ENCODE measurements at regions not wholly inside any gene's neighbourhood (a gene's known extent, or its start where the extent isn't known, plus 50 kb on each side); places are given as distances from the start of the nearest gene placed in this dataset.

- H3K27ac ChIP-seq, result no peak overlapping the region
- H3K9me3 ChIP-seq, result no peaks in the 10 kb centered on the region
- TF ChIP-seq, protein P1, sequence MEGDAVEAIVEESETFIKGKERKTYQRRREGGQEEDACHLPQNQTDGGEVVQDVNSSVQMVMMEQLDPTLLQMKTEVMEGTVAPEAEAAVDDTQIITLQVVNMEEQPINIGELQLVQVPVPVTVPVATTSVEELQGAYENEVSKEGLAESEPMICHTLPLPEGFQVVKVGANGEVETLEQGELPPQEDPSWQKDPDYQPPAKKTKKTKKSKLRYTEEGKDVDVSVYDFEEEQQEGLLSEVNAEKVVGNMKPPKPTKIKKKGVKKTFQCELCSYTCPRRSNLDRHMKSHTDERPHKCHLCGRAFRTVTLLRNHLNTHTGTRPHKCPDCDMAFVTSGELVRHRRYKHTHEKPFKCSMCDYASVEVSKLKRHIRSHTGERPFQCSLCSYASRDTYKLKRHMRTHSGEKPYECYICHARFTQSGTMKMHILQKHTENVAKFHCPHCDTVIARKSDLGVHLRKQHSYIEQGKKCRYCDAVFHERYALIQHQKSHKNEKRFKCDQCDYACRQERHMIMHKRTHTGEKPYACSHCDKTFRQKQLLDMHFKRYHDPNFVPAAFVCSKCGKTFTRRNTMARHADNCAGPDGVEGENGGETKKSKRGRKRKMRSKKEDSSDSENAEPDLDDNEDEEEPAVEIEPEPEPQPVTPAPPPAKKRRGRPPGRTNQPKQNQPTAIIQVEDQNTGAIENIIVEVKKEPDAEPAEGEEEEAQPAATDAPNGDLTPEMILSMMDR (IDR thresholded peaks at IDR 0.05), result no peak
- no peak for TF ChIP-seq POLR2A (IDR thresholded peaks at IDR 0.05)
- no peak for TF ChIP-seq EP300 (IDR thresholded peaks at IDR 0.05)
- H3K36me3 ChIP-seq, result no peaks in the 10 kb centered on the region
- no peak for DNase-seq
- no peaks in the 10 kb centered on the region for H3K4me1 ChIP-seq (ENCODE audit: insufficient read depth)
- intact Hi-C loops (cut with DNase I), result no loop called here
- no peaks in the 10 kb centered on the region for H3K27me3 ChIP-seq
- no peak overlapping the region for H3K4me3 ChIP-seq
These were observed 641.7 kb downstream of the LRRIQ3 start for GRCh38 chr1:73556270-73556669.

- peaks cover 3% of the 10 kb centered on the region for H3K27me3 ChIP-seq
- H3K4me3 ChIP-seq, result no peak overlapping the region
- no peaks in the 10 kb centered on the region for H3K36me3 ChIP-seq
- DNase-seq, result no peak
- H3K27ac ChIP-seq, result no peak overlapping the region
- WGBS, 3 donors, result 94 to 100% (median 94%) methylated on average over 1 of the region's 1 CpG
- no peak for TF ChIP-seq EP300 (IDR thresholded peaks at IDR 0.05)
- no peak for TF ChIP-seq POLR2A (IDR thresholded peaks at IDR 0.05)
- TF ChIP-seq, protein P1 (IDR thresholded peaks at IDR 0.05), result no peak
- intact Hi-C loops (cut with DNase I), result no loop called here
- H3K9me3 ChIP-seq, result no peaks in the 10 kb centered on the region
- H3K4me1 ChIP-seq (ENCODE audit: insufficient read depth), result no peaks in the 10 kb centered on the region
These were observed 660.6 kb downstream of the LRRIQ3 start for GRCh38 chr1:73537400-73537799.

GRCh38 chr1:73517603-73518191 is 680.3 kb downstream of the LRRIQ3 start:
- H3K4me3 ChIP-seq, result no peak overlapping the region
- H3K4me1 ChIP-seq (ENCODE audit: insufficient read depth), result no peaks in the 10 kb centered on the region
- WGBS, 3 donors, result 80 to 86% (median 81%) methylated on average over 3 of the region's 3 CpGs
- intact Hi-C loops (cut with DNase I), result no loop called here
- H3K27me3 ChIP-seq, result no peaks in the 10 kb centered on the region
- H3K36me3 ChIP-seq, result no peaks in the 10 kb centered on the region
- DNase-seq, result no peak
- no peaks in the 10 kb centered on the region for H3K9me3 ChIP-seq
- TF ChIP-seq POLR2A (IDR thresholded peaks at IDR 0.05), result no peak
- TF ChIP-seq, protein P1 (IDR thresholded peaks at IDR 0.05), result no peak
- no peak for TF ChIP-seq EP300 (IDR thresholded peaks at IDR 0.05)
- no peak overlapping the region for H3K27ac ChIP-seq

GRCh38 chr1:73516451-73516850 is 681.5 kb downstream of the LRRIQ3 start:
- Histone ChIP-seq H3K27me3 (no peaks in the 10 kb centered on the region), H3K9me3 (no peaks in the 10 kb centered on the region), H3K4me3 (no peak overlapping the region), H3K36me3 (no peaks in the 10 kb centered on the region), H3K4me1 (ENCODE audit: insufficient read depth) (no peaks in the 10 kb centered on the region), H3K27ac (no peak overlapping the region)
- TF ChIP-seq POLR2A (IDR thresholded peaks at IDR 0.05) (no peak), EP300 (IDR thresholded peaks at IDR 0.05) (no peak)
- TF ChIP-seq, protein P1 (IDR thresholded peaks at IDR 0.05), result no peak
- 3 to 20% (median 9%) methylated on average over 1 of the region's 1 CpG for WGBS, 3 donors
- DNase-seq, result no peak
- intact Hi-C loops (cut with DNase I), result no loop called here

All from ovary (tissue), 7 donors.